ENCODE measurements at regions not wholly inside any gene's neighbourhood (a gene's known extent, or its start where the extent isn't known, plus 50 kb on each side); places are given as distances from the start of the nearest gene placed in this dataset.
"Not testable (repeated sequence)": the region's sequence is repeated elsewhere in the genome, so short reads cannot be mapped to it uniquely, and the experiment has no call there.

- in situ Hi-C loops (cut with HindIII; ENCODE audit: low pct_ligation_motif_present, low pct_unique_long_range_greater_than_20kb, low sequenced_read_pairs), result no loop called here
- no peak for DNase-seq
Observed at GRCh38 chr5:118616281-118616680, 372.1 kb downstream of the DTWD2 start.

GRCh38 chr5:118614731-118615456, 373.5 kb downstream of the DTWD2 start:
- no peak for DNase-seq

DNA sequence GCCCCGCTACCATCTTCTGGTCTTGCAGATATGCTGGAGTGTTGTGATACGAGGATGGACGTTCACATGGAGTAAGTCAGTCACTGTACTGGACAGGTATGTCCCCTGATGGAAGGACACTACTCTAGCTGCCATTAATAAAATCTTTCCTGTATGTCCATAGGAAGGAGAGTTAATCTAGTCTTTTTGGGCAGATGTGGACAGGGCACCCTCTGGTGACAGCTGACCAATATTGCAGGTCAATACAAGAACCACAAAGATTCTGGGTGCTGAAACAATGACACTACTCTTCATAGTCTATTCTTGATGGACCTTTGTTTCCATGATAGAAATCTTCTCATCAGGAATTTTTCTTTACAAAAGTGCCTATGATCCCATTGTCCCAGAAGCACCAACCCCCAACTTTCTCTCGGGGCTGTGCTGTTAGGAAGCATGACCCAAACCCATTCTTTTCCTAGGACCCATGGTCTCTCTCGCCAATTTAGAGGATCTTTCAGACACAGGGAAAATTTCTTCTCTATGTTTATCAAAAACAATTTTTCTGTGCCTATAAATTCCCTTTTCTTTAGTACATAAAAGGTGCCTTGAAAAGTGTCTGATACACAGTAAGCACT, 376.9 kb downstream of the DTWD2 start:
- peak; percentile 30 for DNase-seq
- in situ Hi-C loops (cut with HindIII; ENCODE audit: low pct_ligation_motif_present, low pct_unique_long_range_greater_than_20kb, low sequenced_read_pairs), result no loop called here

More at GRCh38 chr5:118614731-118615456, 373.5 kb downstream of the DTWD2 start:
- in situ Hi-C loops (cut with HindIII; ENCODE audit: low pct_ligation_motif_present, low pct_unique_long_range_greater_than_20kb, low sequenced_read_pairs), result no loop called here

DNA sequence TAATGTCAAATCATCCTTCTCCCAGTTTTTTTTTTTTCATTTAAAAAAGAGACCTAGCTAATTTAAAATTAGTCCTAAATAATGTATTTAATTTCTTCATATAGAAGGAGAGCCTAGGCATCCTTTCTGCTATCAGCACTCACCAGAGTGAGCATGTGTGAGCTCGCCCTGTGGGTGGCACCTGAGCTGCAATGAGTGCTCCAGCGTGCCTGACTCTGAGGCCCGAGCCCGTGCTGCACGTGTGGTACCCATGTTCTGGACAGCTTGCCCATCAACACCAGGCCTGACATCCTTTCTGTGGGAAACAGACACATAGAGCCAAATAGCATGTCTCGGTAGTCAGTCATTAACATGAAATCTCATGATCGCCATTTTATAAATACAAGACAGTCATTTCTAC, 381.4 kb downstream of the DTWD2 start:
- in situ Hi-C loops (cut with HindIII; ENCODE audit: low pct_ligation_motif_present, low pct_unique_long_range_greater_than_20kb, low sequenced_read_pairs), result no loop called here
- DNase-seq, result no peak

- in situ Hi-C loops (cut with HindIII; ENCODE audit: low pct_ligation_motif_present, low pct_unique_long_range_greater_than_20kb, low sequenced_read_pairs), result no loop called here
- no peak for DNase-seq
Observed at GRCh38 chr5:118605761-118606160, 382.6 kb downstream of the DTWD2 start.

GRCh38 chr5:118604106-118604505, 384.2 kb downstream of the DTWD2 start:
- DNase-seq, result no peak
- in situ Hi-C loops (cut with HindIII; ENCODE audit: low pct_ligation_motif_present, low pct_unique_long_range_greater_than_20kb, low sequenced_read_pairs), result no loop called here

DNA sequence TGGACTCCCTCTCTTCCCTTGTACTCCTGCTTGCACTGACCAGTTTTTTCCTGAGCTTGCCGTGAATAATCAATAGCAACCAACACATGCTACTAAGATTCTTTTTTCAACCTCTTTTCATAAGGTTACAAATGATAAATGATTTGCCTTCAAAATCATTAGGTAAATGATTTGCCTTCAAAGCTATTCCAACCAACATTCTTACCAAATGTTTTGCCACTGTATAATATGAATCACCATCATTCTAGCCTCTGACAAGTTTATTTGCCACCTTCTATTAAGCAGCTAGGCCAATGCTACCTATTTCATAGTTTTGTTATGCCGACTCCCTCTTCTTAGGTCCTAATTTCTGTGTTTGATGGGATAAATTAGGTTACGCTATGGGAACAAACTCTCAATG, 385.1 kb downstream of the DTWD2 start:
- DNase-seq, result no peak
- in situ Hi-C loops (cut with HindIII; ENCODE audit: low pct_ligation_motif_present, low pct_unique_long_range_greater_than_20kb, low sequenced_read_pairs), result no loop called here

GRCh38 chr5:118598311-118598710, 390.0 kb downstream of the DTWD2 start:
- DNase-seq, result no peak
- in situ Hi-C loops (cut with HindIII; ENCODE audit: low pct_ligation_motif_present, low pct_unique_long_range_greater_than_20kb, low sequenced_read_pairs), result no loop called here

DNA sequence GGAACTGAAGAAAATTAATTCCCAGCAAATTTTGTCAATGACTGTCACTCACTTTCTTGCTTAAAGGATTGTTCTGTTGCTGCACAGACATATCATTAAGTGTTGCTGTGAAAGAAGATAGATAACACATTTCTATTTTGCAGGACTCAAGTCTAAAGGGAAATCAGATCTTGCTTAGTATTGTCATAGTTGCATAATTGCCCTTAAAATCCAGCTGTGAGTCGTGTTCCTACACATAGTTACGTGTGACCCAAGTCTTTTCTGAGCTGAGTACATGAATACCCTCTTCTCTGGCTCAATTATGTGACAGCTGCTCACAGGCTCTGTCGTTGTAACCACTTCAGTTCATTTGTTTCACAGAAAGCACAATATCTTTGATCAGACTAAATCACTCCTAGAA, 390.8 kb downstream of the DTWD2 start:
- in situ Hi-C loops (cut with HindIII; ENCODE audit: low pct_ligation_motif_present, low pct_unique_long_range_greater_than_20kb, low sequenced_read_pairs), result no loop called here

DNA sequence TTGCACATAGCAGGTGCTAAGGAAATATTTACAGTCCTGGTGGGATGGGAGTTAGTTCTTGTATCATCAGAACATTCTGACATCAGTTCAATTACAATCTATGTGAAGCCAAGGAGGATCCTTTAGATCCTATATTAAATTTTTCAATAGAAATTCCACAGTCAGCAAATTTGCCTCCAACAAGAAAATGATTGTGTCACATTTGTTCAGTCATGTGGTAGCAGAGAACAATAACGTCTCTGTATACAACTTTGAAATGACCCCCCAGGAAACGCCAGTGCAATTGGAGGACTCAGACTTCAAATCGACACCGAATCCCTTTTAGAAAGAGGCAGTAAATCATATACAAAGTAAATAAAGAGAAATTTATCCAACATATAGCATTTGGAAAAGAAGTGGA, 392.1 kb downstream of the DTWD2 start:
- in situ Hi-C loops (cut with HindIII; ENCODE audit: low pct_ligation_motif_present, low pct_unique_long_range_greater_than_20kb, low sequenced_read_pairs), result no loop called here
- no peak for DNase-seq

More for the DNA sequence above, 390.8 kb downstream of the DTWD2 start:
- DNase-seq, result no peak

GRCh38 chr5:118593003-118593328, 395.4 kb downstream of the DTWD2 start:
- DNase-seq, result peak; percentile 3
- in situ Hi-C loops (cut with HindIII; ENCODE audit: low pct_ligation_motif_present, low pct_unique_long_range_greater_than_20kb, low sequenced_read_pairs), result no loop called here

- no peak for DNase-seq
- in situ Hi-C loops (cut with HindIII; ENCODE audit: low pct_ligation_motif_present, low pct_unique_long_range_greater_than_20kb, low sequenced_read_pairs), result no loop called here
Observed at GRCh38 chr5:118592229-118593002, 395.9 kb downstream of the DTWD2 start.

GRCh38 chr5:118590806-118591205, 397.5 kb downstream of the DTWD2 start:
- in situ Hi-C loops (cut with HindIII; ENCODE audit: low pct_ligation_motif_present, low pct_unique_long_range_greater_than_20kb, low sequenced_read_pairs), result no loop called here
- DNase-seq, result no peak

- no peak for DNase-seq
- in situ Hi-C loops (cut with HindIII; ENCODE audit: low pct_ligation_motif_present, low pct_unique_long_range_greater_than_20kb, low sequenced_read_pairs), result no loop called here
Observed at GRCh38 chr5:118580949-118581348, 407.4 kb downstream of the DTWD2 start.

DNA sequence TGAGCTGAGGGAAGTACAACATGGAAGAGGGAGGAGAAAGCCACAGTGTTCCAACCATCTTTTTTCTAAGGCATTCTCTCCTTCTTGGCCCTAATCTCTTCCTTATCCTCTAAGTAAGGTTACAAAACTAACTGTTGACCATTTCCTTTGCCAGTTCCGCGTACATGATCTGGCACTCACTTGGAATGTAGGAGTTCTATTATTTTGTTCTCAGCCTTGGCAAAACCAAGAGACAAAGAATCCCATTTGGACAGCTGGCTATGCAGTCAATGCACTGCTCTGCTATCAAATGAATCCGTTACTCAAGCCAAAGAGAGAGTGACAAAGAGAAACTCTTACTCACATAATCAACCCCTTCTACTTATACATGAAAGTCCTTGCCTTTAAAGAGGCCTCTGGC, 410.3 kb downstream of the DTWD2 start:
- in situ Hi-C loops (cut with HindIII; ENCODE audit: low pct_ligation_motif_present, low pct_unique_long_range_greater_than_20kb, low sequenced_read_pairs), result no loop called here
- DNase-seq, result no peak

DNA sequence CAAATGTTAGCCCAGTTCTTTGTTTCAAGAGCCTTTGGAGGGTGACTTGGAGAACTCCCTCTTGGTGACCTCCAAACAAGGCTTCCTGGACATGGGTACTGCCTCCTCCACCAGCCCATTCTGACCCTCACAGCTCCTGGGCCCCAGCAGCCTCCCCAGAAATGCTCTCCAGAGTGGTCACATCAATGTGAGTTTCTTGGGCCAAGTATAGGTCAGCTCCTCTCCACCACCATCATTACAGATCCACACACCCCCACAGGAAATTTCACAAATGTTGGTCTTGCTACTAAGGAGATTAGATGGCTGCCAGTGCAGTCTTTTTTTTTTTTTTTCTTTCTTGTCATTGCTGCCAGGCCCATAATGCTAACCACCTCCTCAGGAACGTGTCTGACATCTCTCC, 410.7 kb downstream of the DTWD2 start:
- no peak for DNase-seq
- in situ Hi-C loops (cut with HindIII; ENCODE audit: low pct_ligation_motif_present, low pct_unique_long_range_greater_than_20kb, low sequenced_read_pairs), result no loop called here

- in situ Hi-C loops (cut with HindIII; ENCODE audit: low pct_ligation_motif_present, low pct_unique_long_range_greater_than_20kb, low sequenced_read_pairs); DNase-seq: not testable (repeated sequence)
Observed at GRCh38 chr5:118570276-118570675, 418.1 kb downstream of the DTWD2 start.

- DNase-seq; in situ Hi-C loops (cut with HindIII; ENCODE audit: low pct_ligation_motif_present, low pct_unique_long_range_greater_than_20kb, low sequenced_read_pairs): not testable (repeated sequence)
Observed at GRCh38 chr5:118569596-118569995, 418.8 kb downstream of the DTWD2 start.

DNA sequence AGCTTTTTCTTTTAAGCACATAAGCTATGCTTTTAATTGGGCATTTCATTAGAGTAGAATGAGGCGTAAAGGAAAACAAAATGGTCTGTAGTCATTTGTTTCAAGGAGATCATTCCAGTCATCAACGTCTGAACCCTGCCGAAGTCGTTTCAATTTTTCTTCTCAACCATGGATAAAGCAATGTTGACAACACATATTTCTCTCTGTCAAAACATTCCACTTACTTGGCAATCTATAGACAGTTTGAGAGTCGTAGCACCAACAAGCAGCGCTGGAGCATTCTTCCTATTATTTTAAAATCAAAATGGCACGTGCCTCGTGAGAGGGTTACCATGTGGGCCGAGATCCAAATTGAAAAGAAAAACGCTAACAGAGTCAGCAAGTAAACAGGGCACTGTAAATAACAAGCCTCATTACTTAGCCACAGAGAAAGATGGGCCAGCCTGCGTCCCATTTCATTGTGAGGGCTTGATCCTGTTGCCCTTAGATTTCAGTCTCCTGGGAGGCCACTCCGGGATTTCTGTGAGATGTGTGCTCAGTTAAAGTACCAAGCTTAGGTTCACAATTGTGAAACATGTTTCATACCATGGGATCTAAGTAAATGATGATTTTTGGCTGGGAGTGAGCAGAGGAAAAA, 422.9 kb downstream of the DTWD2 start:
- in situ Hi-C loops (cut with HindIII; ENCODE audit: low pct_ligation_motif_present, low pct_unique_long_range_greater_than_20kb, low sequenced_read_pairs), result no loop called here
- DNase-seq, result no peak
